BJ (cell line): ENCODE measurements at regions not wholly inside any gene's neighbourhood (a gene's known extent, or its start where the extent isn't known, plus 50 kb on each side); places are given as distances from the start of the nearest gene placed in this dataset.
"Not testable (repeated sequence)": the region's sequence is repeated elsewhere in the genome, so short reads cannot be mapped to it uniquely, and the experiment has no call there.

ENCODE experiments used
- CTCF ChIA-PET: fragments of 350-600 bp; formaldehyde crosslinking; extraction: SDS; loops from one replicate; lab custom pipeline; 2021; ENCODE audit warnings: antibody characterized with exemption, inconsistent platforms; lab: Yijun Ruan, JAX
- POLR2A ChIA-PET: fragments of 300-600 bp; sonication (Branson Sonifier 250); formaldehyde crosslinking; extraction: SDS; loops from one replicate; lab custom pipeline; 2021; ENCODE audit warnings: antibody characterized with exemption; lab: Charles Lee
- DNase-seq: peaks from one replicate; pipeline ENCODE4 v3.0.0-alpha.2; 2011; ENCODE audit warnings: low read depth
- H3K27me3 ChIP-seq: 2 replicates; pipeline ENCODE4 v1.6.0; 2011; ENCODE audit warnings: low read length; ENCODE audit not compliant: control insufficient read depth, insufficient read depth
- H3K36me3 ChIP-seq: 2 replicates; pipeline ENCODE4 v1.5.1; 2011; ENCODE audit warnings: low read length; ENCODE audit not compliant: control insufficient read depth, insufficient read depth
- H3K4me3 ChIP-seq: 2 replicates; pipeline ENCODE4 v1.5.1; 2011; ENCODE audit warnings: low read depth, mild to moderate bottlenecking, control low read depth, low read length
- CTCF ChIP-seq: IDR thresholded peaks from 2 replicates; pipeline ENCODE4 v1.5.1; 2011; ENCODE audit warnings: low read depth, mild to moderate bottlenecking, control low read depth, inconsistent platforms, low read length, moderate library complexity; ENCODE audit not compliant: insufficient read depth

- no peak overlapping the region for H3K4me3 ChIP-seq
Observed at GRCh38 chr10:120047926-120048325, 155.4 kb downstream of the SEC23IP start.

GRCh38 chr10:120048391-120048790 is 155.9 kb downstream of the SEC23IP start:
- H3K27me3 ChIP-seq: no peaks in the 10 kb centered on the region
- H3K36me3 ChIP-seq: no peaks in the 10 kb centered on the region
- H3K4me3 ChIP-seq: no peak overlapping the region
- DNase-seq: no peak
- ChIA-PET CTCF (no interaction called here), POLR2A (no interaction called here)
- TF ChIP-seq CTCF: no peak

More at GRCh38 chr10:120047926-120048325, 155.4 kb downstream of the SEC23IP start:
- H3K36me3 ChIP-seq: no peaks in the 10 kb centered on the region
- no peaks in the 10 kb centered on the region for H3K27me3 ChIP-seq
- DNase-seq: no peak
- no peak for TF ChIP-seq CTCF
- POLR2A ChIA-PET: no interaction called here
- CTCF ChIA-PET: no interaction called here

GRCh38 chr10:120051671-120052070 is 159.1 kb downstream of the SEC23IP start:
- ChIA-PET POLR2A (no interaction called here), CTCF (no interaction called here)
- no peaks in the 10 kb centered on the region for H3K36me3 ChIP-seq
- H3K27me3 ChIP-seq: no peaks in the 10 kb centered on the region
- no peak for DNase-seq
- no peak for TF ChIP-seq CTCF
- H3K4me3 ChIP-seq: no peak overlapping the region

- no peak for TF ChIP-seq CTCF
- no peaks in the 10 kb centered on the region for H3K27me3 ChIP-seq
Observed at GRCh38 chr10:120052964-120053702, 160.6 kb downstream of the SEC23IP start.

GRCh38 chr10:120059790-120060189 is 167.3 kb downstream of the SEC23IP start:
- H3K36me3 ChIP-seq, H3K27me3 ChIP-seq, DNase-seq, H3K4me3 ChIP-seq, CTCF ChIA-PET, POLR2A ChIA-PET: not testable (repeated sequence)

More at GRCh38 chr10:120052964-120053702, 160.6 kb downstream of the SEC23IP start:
- CTCF ChIA-PET: no interaction called here
- Histone ChIP-seq H3K4me3 (no peak overlapping the region), H3K36me3 (no peaks in the 10 kb centered on the region)
- DNase-seq: no peak
- POLR2A ChIA-PET: no interaction called here

GRCh38 chr10:120067427-120067826 is 174.9 kb downstream of the SEC23IP start:
- Histone ChIP-seq H3K27me3 (no peaks in the 10 kb centered on the region), H3K4me3 (no peak overlapping the region), H3K36me3 (no peaks in the 10 kb centered on the region)
- ChIA-PET CTCF (no interaction called here), POLR2A (no interaction called here)
- no peak for DNase-seq
- no peak for TF ChIP-seq CTCF
